ENCODE measurements at regions not wholly inside any gene's neighbourhood (a gene's known extent, or its start where the extent isn't known, plus 50 kb on each side); places are given as distances from the start of the nearest gene placed in this dataset.
"Not testable (repeated sequence)": the region's sequence is repeated elsewhere in the genome, so short reads cannot be mapped to it uniquely, and the experiment has no call there.

- DNase-seq (ENCODE audit: insufficient read length, low spot score) (no peak), FAIRE-seq (no peak)
- TF ChIP-seq CTCF (IDR thresholded peaks at IDR 0.05; ENCODE audit: insufficient read depth, missing control alignments) = no peak
Observed at GRCh38 chr18:30439174-30439573, 603.4 kb downstream of the DSC3 start.

GRCh38 chr18:30432349-30432748 lies 610.2 kb downstream of the DSC3 start:
- no peak for TF ChIP-seq CTCF (IDR thresholded peaks at IDR 0.05; ENCODE audit: insufficient read depth, missing control alignments)
- peak; percentile 61 for FAIRE-seq

DNA sequence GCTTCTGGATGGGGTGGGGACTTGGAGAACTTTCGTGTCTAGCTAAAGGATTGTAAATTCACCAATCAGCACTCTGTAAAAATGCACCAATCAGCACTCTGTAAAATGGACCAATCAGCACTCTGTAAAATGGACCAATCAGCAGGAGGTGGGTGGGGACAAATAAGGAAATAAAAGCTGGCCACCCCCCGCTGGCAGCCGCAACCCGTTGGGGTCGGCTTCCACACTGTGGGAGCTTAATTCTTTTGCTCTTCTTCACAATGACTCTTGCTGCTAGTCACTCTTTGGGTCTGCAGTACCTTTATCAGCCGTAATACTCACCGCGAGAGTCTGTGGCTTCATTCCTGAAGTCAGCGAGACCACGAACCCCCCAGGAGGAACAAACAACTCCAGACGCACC lies 623.1 kb downstream of the DSC3 start:
- DNase-seq (ENCODE audit: insufficient read length, low spot score); FAIRE-seq: not testable (repeated sequence)

More at GRCh38 chr18:30432349-30432748, 610.2 kb downstream of the DSC3 start:
- DNase-seq (ENCODE audit: insufficient read length, low spot score) = no peak

GRCh38 chr18:30415903-30416302 lies 626.6 kb downstream of the DSC3 start:
- DNase-seq (ENCODE audit: insufficient read length, low spot score) (no peak), FAIRE-seq (peak; percentile 53)
- TF ChIP-seq CTCF (IDR thresholded peaks at IDR 0.05; ENCODE audit: insufficient read depth, missing control alignments) = no peak

DNA sequence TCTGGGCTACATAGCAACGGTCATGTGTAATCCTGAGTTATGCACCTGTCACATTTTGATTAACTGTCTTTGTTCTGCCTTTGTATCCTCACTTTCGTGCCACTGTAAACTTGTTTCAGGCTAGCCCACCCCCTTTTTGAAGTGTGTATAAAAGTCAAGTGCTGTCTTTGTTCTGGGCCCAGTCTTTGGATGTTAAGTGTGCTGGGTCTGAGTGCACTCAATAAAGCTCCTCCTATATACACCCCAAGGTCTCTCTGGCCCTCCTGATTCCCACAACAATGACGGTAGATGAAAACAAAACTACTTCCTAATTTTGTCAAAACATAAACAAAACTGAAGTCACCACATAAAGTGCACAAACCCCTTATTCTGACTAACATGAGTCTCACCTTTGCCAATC lies 633.4 kb downstream of the DSC3 start:
- no peak for TF ChIP-seq CTCF (IDR thresholded peaks at IDR 0.05; ENCODE audit: insufficient read depth, missing control alignments)
- FAIRE-seq (no peak), DNase-seq (ENCODE audit: insufficient read length, low spot score) (no peak)

DNA sequence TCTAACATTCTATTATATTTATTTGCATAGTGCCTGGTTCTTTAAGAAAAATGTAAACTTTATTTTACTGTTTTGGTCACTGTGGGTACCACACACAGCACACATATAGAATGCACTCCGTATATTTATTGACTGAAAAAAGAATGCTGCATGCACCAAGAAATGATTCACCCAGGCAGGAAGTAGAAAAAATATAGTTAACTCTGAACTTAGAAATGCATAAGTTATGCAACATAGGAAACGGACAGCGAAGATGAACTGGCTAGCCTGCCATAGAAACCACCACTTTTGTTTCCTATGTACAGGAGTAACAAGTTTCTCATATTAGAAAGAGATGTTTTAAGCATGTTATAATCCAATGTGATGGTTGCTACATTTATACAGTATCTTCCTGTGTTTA lies 635.8 kb downstream of the DSC3 start:
- no peak for TF ChIP-seq CTCF (IDR thresholded peaks at IDR 0.05; ENCODE audit: insufficient read depth, missing control alignments)
- DNase-seq (ENCODE audit: insufficient read length, low spot score) (no peak), FAIRE-seq (no peak)

DNA sequence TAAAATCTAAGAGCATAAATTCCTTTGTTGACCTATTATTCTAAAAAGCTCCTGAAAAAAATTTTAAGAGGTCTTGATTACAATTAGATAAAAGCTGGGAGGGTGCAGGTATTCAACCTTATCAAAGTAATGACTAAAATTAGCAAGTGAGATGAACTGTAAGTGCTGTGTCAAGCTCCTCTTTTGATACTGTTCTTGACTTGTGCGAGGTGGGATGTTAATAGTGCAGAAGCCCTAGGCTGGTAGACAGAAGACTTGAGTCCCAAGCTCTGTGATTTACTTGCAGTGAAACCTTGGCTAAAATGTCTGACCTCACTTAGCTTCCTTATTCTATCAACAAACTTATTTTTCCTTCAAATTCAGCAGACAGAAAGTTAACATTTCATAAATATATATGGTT lies 637.5 kb downstream of the DSC3 start:
- TF ChIP-seq CTCF (IDR thresholded peaks at IDR 0.05; ENCODE audit: insufficient read depth, missing control alignments) = no peak
- FAIRE-seq (no peak), DNase-seq (ENCODE audit: insufficient read length, low spot score) (no peak)

GRCh38 chr18:30404422-30404821 lies 638.1 kb downstream of the DSC3 start:
- FAIRE-seq (no peak), DNase-seq (ENCODE audit: insufficient read length, low spot score) (no peak)
- TF ChIP-seq CTCF (IDR thresholded peaks at IDR 0.05; ENCODE audit: insufficient read depth, missing control alignments) = no peak

All from D721Med (cell line).